GM18870 (cell line): ENCODE measurements at regions not wholly inside any gene's neighbourhood (a gene's known extent, or its start where the extent isn't known, plus 50 kb on each side); places are given as distances from the start of the nearest gene placed in this dataset.
A peak's percentile ranks its signal among the peaks of the same experiment; 100 is the strongest.

Experiments used
- ATAC-seq: cut with Tn5 transposase; IDR thresholded peaks from one replicate; pipeline ENCODE4 v1.9.1; 2021; ENCODE audit warnings: moderate library complexity; ENCODE audit not compliant: unreplicated experiment

DNA sequence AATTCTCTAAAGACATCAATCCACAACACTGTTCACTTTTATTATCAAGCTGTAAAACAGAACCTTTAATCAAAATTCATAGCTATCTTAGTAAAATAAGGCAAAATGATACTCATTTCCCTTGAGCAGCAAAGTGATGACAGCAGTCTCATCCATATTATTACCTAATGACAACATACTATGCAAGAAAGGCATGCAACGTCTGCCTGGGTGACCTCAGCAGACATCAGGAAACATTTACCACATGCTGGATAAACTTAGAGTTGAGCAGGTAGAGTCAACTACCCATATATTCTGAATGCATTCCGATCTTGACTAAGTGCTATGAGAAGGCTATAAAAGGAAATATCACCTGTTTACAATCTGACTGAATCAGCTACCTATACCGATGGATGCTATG lies 145.1 kb downstream of the SIPA1L2 start:
- ATAC-seq, result no peak

- no peak for ATAC-seq
Measured at GRCh38 chr1:232483826-232484225, 146.1 kb downstream of the SIPA1L2 start.

DNA sequence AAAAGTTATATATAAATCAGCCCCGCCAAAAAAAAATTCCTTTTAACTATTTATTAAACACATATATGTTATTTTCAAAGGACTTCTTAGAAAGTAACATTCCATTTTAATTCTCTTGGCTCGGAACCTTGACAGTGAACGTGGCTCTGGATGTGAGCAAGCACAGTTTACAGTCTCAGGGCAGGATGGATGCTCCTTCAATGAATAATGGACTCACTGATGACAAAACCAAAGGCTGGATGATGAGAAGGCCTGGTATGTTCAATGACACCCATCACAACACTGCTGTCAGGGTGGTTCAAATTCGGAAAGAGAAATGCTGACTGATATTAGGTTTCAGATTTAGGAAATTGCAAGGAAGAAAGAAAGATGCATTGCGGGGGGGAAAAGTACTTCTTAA lies 148.8 kb downstream of the SIPA1L2 start:
- no peak for ATAC-seq

GRCh38 chr1:232477728-232478127 lies 152.2 kb downstream of the SIPA1L2 start:
- ATAC-seq, result no peak

DNA sequence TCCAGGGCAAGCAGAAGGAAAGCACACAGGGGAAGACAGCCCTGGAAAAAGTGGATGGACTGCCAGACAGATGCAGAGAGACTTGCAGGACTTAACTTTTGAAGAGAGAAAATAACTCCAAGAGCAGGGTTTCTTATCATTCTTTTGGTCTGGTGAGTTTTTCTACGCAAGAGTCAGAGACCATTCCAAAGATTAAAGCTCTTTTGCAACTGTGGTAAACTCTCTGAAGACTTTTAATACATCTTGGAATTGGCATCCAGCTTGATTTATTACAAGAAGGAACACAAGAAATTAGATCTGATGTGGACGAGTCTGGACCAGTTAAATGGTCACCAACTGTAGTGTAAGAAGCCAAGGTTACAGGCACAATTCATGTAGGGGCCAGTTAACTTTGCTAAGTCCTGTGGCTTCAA lies 153.4 kb downstream of the SIPA1L2 start:
- no peak for ATAC-seq

- ATAC-seq, result no peak
Measured at GRCh38 chr1:232474826-232475225, 155.1 kb downstream of the SIPA1L2 start.

DNA sequence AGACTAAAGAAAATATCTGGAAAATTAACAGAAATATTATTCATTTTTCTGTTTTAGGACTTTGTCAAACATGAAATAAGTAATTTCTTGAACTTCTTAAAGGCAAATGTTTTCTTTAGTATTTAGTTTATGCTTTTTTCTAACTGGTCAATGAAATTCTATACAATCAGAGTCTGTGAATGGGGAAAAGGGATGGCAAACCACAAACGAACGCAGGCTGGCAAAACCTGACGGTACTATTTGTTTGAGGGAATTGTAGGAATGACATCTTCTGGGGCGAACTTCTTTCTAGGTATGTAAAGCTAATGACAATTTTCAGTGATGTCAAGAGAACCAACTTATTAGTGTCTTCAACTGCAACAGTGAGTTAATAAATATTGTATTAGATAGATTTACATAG lies 156.0 kb downstream of the SIPA1L2 start:
- ATAC-seq, result no peak

DNA sequence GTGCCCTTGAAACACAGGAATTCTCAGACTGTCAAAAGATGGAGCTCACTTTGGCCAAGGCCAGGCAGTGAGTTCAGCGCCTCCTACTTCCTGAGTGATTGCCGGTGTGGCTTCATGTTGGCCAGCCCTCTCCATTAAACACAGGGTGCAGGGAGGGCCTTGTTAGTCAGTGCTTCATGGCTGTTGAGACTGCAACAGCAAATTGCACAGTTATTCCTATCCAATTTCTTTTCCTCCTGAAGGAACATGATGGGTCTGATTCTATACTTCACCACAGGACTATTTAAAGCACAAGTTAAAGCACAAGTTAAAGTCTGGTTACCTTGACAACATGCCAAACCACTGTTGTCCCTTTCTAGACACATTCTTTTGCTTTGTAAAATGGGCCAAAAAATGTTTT lies 156.6 kb downstream of the SIPA1L2 start:
- ATAC-seq, result no peak

GRCh38 chr1:232472485-232473041 lies 157.4 kb downstream of the SIPA1L2 start:
- no peak for ATAC-seq

DNA sequence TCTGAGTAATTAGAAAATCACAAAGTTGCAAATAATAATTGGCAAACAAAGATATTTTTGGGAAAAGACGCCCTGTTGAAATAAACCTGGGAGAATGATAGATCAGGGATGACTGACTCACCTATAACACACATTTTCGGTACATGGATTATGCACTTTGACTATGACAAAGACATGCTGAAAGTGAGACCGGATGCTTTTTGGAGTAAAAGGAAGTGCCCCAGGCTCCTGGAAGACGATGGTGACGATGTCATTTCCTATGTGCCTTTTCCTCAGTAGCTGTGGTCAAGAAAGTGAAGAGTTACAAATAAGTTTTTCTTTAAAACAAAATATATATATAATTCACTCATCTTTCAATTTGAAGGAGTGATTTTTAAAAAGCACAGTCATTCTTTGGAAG lies 158.7 kb downstream of the SIPA1L2 start:
- ATAC-seq, result no peak

DNA sequence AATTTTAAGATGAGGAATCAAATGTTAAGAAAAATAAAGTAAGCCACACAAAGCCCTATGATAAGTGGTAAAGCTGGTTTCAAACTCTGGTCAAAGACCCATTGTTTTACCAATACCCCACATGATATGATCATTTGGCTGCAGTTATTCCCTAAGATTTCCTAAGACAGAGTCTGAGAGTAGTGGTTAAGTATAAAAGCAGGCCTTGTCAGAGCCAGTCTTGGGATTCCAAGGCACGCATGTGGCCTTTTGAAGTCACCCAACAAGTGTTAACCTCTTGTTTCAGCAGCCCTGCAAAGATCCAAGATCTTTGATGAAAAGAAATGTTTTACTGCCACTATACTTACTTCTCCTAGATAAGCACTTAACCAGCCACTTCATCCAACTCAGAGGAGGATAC lies 159.2 kb downstream of the SIPA1L2 start:
- no peak for ATAC-seq

DNA sequence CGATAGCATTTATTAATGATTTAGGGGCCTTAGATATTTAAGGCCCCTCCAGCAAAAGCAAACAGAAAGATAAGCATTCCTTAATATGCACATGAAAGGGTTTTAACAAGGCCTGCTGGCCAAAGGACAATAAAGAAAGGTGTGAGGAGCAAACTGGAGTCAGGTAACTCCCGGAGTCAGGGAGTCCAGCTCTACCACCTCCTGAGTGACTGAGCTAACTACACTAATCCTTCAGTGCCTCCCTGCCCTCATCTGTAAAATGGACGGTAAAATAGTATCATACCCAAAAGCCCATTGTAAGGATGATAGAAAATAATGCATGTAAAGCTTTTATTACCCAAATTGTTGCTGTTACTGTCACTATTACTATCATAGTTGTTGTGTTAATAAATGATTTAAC lies 161.7 kb downstream of the SIPA1L2 start:
- no peak for ATAC-seq

- no peak for ATAC-seq
Measured at GRCh38 chr1:232467073-232467760, 162.7 kb downstream of the SIPA1L2 start.

GRCh38 chr1:232464325-232464724 lies 165.6 kb downstream of the SIPA1L2 start:
- ATAC-seq, result no peak

DNA sequence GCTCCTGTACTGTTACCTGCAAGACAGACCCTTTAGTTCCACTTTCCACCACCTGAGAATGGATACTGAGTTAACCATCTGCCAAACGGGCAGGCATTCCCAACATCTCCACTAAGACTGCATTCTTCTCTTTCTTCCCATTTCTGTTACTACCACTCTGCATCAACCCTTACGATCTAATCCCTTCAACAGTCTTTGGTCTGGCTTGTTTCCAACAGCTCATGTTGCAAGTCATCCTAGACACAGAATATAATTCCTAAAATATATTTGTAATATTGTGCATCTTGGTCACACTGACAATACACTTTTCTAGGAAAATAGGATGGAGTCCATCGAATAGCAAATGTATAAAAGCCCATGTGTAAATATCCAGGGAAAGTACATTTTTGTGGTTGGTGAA lies 166.7 kb downstream of the SIPA1L2 start:
- ATAC-seq, result no peak

DNA sequence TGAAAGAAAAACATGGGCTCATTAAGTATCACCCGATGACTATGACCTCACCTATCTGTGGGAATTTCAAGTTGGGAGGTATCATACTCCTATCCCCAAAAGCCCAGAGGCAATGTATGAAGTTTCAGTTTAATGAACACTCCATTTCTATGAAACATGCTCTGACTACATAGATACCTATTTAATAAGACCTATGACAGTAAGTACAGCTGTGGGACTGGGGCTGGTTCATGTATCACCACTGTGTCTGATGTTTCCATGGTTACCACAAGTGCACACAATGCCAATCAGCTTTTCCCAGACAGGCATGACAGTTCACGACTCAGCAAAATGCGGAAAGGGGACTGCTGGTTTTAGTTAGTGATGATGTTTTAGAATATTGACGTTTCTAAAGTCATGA lies 167.7 kb downstream of the SIPA1L2 start:
- ATAC-seq, result no peak

- no peak for ATAC-seq
Measured at GRCh38 chr1:232459826-232460225, 170.1 kb downstream of the SIPA1L2 start.

DNA sequence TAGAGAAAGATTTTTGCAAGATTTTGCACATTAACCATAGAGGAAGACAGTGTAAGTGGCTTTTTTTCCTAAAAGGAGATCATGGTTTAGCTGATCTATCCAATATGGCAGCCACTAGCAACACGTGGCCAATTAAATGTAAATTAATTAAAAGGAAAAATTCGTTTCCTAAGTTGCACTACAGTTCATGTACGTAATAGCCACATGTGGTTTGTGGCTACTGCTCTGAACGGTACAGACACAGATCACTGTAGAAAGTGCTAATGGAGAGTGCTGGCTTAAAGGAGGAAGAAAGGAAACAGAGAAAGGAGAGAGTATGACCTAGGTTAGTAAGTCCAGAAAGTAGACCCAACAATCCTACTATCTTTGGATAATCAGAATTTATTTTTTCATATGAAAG lies 170.8 kb downstream of the SIPA1L2 start:
- ATAC-seq, result no peak

DNA sequence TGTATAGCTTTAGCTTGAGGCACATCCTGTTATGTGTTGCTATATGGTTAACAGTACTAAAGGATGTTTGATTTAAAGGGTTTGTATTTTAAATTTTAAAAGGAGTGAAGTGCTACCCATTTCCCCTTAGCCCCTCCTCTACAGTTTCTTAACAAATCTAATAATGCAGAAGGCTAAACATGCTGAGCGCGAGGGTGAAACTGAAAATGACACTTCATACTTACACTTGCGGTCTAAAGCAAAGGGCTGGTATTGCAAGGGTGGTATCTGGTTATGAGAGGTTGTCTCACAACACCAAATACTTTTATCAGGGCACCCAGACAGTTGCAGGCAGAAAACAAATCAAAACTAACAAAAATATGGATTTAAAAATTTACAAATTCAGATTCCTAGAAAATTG lies 172.3 kb downstream of the SIPA1L2 start:
- ATAC-seq, result peak; percentile 65

GRCh38 chr1:232456714-232457113 lies 173.2 kb downstream of the SIPA1L2 start:
- no peak for ATAC-seq

- no peak for ATAC-seq
Measured at GRCh38 chr1:232454227-232454886, 175.6 kb downstream of the SIPA1L2 start.

DNA sequence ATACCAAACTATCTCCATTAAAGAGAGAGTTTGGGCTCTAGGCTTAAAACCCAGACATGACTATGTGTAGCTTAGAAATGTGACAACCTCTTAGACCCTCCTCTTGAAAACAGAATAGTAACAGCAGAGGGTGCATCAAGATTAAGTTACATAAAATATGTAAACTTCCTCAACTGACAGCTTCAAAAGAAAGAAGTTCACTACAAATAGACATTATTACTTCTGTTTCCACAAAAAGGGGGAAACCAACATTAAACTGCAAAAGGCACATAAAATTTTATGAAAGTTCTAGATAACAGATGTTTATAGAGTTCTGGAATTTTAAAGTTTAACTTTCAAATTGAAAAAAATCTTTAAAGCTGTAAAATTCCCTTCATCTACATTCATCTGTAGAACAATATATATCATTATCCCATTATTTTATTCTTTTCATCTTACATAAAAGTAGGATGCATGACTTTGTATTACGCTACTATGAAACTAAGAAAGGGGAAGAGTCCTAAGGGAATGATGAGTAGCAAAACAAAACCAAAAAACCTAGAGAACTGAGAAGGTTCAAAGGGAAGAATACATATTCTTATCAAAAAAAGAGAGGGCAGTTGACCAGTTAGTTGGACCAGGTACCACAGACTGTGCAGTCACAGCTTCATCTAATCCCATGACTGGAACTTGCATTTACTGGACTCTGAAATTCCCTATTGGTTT lies 177.0 kb downstream of the SIPA1L2 start:
- ATAC-seq, result no peak
